Left lobe of liver (tissue), 2 donors: ENCODE measurements at regions not wholly inside any gene's neighbourhood (a gene's known extent, or its start where the extent isn't known, plus 50 kb on each side); places are given as distances from the start of the nearest gene placed in this dataset.
"Not testable (repeated sequence)": the region's sequence is repeated elsewhere in the genome, so short reads cannot be mapped to it uniquely, and the experiment has no call there.

Experiments used
- ATAC-seq: fragments of 200-7000 bp; cut with Tn5 transposase; one replicate; pipeline ENCODE4 v1.9.1; 2020; ENCODE audit warnings: mild to moderate bottlenecking, moderate library complexity
- DNase-seq: peaks from one replicate; pipeline ENCODE4 v3.0.0-alpha.2; 2020; ENCODE audit warnings: low spot score
- donor health status: DM: no; HTN: no; CAD: no; lungs with moderate emphysema.
- donor health status: DM: no; HTN: yes; CAD: no.

DNA sequence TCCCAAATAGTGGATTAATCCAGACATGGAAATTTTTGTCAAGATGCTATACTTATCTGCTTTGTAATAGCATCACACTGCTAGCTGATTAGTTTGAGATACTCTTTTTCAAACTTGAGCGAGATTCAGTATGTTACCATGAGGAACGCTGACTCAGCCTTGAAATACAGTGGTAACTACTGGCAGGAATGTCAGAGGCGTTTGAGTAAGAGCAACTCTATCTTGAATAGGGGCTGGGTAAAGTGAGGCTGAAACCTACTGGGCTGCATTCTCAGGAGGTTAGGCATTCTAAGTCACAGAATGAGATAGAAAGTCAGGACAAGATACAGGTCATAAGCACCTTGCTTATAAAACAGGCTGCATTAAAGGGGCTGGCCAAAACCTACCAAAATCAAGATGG, 2519.6 kb downstream of the ARAP2 start:
- DNase-seq (no peak), ATAC-seq (no peak)

DNA sequence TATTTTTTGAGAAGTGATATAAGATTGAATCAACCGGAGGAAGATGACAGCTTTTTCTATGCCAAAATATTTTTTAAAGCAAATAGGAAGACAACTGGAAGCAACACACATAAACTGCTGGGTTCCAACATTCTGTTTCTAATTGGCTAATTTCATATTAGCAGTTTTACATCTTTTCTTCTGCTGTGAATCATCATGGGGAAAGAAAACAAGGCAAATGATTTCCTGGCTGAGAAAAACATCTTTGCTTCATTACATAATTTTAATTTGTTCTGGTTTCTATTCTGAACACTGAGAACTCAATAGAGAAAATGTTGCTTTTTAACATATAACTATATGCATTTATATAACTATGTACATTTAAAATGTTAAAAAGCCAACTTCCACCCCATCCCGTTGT, 2518.5 kb downstream of the ARAP2 start:
- ATAC-seq = no peak
- no peak for DNase-seq

DNA sequence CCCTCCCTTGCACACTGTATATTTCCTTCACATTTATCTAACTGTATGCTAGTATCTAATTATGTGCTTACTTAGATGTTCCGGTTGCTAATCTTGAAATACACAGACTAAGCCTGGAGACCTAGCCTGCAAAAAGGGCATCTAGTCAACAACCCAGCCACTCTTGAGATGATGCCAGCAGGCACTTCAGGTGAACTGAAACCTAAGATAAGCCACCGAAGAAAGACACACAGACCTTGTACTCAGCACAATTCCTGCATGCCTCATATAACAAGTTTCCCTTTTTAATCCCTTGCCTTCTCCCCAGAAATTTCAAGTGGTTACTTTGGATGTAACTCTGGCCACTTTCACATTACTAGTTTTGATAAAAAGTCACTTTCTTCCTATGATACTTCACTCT, 2506.6 kb downstream of the ARAP2 start:
- no peak for DNase-seq
- ATAC-seq = no peak

DNA sequence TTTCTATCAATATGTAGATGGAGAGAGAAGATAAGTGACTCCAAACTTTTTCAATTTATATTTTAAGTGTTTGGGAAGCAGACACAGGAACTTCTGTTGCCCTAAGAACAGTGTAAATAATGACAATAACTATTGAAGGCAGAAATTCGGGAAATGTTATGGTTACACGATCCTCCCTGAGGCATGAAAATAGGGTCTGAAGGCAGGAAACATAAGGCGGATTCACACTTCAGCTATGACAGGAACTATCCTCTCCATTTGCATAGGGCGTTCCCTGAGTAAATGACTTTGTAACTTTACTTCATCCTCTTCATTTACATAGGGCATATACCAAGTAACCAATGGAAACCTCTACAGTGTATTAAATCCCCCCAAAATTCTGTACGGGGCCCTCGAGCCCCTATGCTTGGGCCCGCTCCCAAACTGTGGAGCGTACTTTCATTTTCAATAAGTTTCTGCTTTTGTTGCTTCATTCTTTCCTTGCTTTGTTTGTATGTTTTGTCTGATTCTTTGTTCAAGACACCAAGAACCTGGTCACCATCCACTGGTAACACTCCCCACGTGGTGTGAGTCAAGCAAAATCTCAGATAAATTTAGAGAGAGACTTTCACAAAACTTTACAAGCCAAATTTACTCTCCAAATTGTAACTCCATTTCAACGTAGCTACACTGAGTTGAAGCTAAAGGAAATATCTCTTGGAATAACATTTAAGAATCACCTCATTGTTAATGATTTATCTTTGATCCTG, 2504.3 kb downstream of the ARAP2 start:
- ATAC-seq (no peak), DNase-seq (no peak)

DNA sequence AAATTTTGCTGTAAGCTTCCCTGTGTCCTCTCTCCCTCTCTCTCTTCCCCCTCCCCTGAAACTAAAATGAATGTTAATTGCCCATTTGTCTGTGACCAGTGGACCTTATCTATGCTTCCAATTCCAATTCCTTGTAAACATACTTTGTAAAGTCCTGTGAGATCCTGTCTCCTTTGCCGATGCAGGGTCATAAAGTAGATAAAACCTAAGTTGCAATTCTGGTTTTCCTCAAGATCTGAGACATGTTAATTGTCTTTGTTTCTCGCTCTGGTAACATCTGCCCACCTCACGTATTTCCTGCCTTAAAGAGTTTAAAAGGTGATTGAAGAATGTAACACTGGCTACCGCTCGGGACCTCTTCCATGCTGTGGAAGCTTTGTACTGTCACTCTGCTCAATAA, 2503.4 kb downstream of the ARAP2 start:
- not testable (repeated sequence) for ATAC-seq, DNase-seq

DNA sequence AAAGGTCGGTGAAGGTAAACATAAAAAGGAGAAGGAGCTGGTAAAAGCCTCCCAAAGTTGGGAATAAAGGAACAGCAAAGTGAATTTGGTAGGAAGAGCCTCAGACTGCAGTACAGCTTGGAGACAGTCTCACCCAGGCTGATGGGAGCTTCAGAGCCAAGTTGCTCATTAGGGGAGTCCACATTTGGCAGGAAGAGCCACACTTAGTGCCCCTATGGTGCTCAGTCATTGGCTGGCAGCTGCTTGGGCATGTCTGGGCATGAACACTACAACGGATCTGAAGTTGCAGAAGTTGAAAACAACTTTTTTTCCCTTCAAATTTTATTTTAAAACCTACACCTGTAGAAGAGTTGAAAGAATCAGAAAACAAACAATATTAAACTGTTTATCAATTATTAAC, 2497.3 kb downstream of the ARAP2 start:
- no peak for ATAC-seq

DNA sequence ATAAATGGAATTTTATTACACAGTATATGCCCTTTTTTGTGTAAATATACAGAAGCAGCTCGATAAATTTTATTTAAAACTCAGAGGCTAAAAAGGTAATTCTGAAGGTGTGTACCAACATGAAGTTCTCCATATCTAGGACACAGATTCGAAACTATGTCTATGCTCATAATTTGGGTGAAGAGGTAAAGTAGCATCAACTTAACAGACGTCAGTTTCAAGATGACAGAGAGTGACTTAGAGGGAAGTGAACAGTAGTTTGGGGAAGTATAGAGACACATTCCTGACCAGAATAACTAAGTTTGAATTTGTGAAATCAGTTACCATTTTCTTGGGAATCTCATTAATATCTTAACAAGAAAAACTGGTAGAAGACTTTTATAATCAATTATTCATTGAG, 2493.3 kb downstream of the ARAP2 start:
- ATAC-seq (no peak), DNase-seq (no peak)

More for the DNA sequence above, 2497.3 kb downstream of the ARAP2 start:
- no peak for DNase-seq

DNA sequence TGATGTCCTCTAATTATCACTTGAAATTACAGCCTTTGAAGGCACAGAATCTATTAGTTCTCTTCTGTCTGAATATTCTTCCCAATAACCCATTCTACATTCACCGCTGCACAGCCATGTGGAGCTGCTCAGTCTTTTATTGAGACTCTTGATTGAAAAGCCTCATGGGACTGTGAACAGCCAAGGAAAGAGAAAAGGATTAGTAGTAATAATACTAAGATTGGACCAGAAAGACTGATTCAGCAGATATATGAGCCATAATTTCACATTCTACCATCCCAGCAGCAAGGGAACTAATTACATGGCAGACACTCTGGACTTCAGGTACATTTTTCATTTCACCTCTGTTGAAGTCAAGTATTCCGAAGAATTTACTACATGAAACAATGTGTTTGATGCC, 2471.7 kb downstream of the ARAP2 start:
- no peak for ATAC-seq

DNA sequence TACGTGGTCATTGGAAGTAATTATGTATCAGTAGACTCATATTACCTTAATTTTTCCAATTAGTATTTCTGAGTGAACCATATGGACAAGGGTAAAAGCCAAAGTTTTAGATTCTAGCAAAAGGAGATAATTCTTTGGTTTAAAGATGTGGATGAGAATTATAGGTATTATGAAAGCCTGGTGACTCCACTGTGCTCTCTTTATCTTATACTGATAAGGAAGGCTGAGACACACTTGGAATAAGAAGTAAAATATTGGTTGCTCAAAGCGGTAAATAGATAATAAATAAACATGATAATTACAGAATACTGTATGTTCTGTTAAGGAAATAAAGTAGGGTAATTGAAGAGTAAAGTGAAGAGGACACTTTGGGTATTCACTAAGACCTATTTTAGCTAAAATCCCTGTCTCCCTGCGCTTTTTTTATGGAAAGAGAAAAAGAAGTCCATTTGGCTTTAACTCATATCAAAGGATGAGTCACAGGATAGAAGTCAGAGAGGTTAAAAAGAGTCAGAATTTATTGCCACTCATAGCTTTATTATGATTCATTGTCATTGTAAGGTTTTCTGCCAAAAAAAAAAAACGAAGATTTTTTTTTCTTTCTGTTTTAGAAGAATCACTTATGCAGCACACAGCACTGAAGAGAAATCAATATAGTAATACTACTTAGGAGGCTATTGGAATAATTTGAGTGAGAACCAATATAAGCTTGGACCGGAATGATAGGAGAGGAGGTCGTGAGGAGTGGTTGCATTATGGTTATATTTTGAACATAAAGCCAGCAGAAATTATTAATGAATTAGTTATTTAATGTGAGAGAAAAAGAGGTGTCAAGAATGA, 2463.1 kb downstream of the ARAP2 start:
- no peak for DNase-seq
- ATAC-seq = no peak

More for the DNA sequence above, 2471.7 kb downstream of the ARAP2 start:
- no peak for DNase-seq

DNA sequence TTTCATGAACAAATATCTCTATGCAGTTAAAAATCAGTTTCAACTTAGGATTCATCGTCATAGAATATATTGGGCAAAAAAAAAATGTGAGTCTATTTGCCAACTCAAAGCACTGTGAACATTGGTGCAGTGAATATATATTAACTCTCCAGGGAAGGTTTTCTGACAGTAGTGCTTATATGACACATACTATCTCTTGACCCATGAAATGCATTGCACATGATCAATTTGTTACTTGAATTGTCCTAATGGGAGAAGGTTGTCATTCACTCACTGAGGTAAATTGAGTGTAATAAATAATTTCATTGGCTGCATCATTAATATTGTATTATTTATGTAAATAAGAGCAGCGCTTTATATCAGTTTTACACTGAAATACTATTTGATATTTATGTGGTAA, 2458.5 kb downstream of the ARAP2 start:
- DNase-seq = no peak
- no peak for ATAC-seq

DNA sequence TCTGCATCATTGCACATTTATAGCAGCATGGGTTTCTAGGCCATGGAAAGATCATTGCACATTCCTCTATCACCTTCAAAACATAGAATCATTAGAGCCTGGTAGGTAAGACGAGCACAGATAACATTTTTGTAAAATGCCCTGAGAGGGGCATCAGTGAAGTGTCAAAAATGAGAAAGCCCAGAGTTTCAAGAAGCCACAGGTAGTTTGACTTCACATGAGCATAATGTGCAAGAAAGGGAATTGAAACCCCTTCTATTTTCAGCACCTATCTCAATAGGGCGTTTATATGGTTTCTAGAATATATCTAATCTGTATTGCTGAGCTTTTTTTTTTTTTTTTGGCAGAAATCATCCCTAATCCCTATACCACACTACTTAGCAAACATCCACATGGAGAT, 2441.7 kb downstream of the ARAP2 start:
- no peak for ATAC-seq
- DNase-seq = no peak

DNA sequence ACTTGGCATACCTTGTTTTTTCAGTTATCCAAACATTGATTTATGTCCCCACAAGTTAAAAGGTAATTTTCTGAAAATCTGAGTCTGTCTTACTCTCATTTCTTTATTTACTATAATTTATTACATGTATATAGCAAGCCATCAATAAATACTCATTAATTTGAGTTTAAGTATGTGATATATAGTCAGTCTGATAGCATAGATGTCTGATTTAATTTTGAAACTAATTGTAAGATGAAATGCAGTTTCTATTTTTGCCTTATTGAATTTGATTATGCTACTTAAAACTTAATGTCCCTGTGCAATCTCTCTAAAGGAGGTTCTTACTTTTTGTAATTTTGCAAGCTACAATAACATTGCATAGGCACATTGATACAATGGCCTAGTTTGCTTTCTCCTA, 2418.6 kb downstream of the ARAP2 start:
- no peak for DNase-seq
- no peak for ATAC-seq

DNA sequence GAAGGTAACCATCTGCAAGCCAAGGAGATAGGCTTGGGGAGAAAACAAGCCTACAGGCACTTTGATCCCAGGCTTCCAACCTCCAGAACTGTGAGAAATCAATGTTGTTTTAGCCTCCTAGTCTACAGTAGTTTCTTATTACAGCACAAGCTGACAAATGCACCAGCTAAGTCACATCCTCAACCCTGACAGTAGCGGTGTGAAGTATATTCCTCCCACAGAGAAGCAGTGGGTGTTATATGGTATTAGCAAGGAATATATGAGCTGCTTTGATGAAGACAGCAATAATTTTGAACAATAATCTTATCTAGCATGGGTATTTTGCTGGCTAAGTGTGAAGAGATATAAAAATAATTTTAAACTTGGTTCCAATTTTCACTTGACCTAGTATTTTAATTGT, 2415.0 kb downstream of the ARAP2 start:
- not testable (repeated sequence) for ATAC-seq, DNase-seq

DNA sequence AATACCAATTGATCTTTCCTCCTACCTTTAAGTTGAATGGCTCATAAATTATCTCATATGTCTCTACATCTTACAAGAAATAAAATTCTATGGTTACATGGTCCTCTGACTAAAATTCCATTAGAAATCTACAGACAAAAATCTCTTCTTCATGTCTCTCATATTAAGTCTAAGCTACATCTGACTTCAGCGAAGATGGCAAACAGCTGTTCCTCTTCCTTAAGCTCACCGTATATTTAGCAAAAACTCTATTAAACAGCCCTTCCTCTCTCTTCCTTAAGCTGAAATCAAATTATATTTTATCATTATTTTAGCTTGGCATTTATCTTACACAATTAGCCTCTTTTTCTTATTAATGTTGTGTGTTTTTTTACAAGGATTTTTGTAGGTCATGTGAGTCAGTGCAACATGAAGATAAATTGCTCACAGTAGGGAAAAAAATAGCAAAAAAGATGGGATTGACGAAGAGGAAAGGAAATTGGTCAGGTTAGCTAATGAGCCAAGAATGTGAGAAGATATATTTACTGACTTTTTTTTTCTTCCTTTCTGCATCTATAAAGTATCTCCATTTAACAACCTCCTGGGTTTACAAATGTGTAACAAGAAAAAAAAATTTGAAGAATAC, 2412.8 kb downstream of the ARAP2 start:
- ATAC-seq = no peak
- no peak for DNase-seq

DNA sequence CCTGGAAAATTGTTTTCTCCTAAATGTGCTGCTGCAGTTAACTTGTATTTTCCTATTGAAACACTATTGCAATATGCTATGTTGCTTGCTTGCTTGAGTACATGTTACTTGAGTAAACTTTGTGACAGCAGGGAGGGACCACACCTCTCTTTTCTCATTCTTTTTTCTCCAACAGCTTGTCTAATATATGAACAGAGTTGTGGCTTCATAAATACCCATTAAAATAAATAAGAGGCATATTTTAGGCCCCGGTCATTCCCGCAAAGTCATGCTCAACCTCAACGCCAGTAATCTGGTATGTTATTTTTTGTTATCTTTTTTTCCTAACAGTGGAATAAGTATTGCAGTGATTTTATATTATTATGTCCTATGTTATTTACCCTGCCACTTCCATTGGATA, 2408.6 kb downstream of the ARAP2 start:
- not testable (repeated sequence) for DNase-seq, ATAC-seq

DNA sequence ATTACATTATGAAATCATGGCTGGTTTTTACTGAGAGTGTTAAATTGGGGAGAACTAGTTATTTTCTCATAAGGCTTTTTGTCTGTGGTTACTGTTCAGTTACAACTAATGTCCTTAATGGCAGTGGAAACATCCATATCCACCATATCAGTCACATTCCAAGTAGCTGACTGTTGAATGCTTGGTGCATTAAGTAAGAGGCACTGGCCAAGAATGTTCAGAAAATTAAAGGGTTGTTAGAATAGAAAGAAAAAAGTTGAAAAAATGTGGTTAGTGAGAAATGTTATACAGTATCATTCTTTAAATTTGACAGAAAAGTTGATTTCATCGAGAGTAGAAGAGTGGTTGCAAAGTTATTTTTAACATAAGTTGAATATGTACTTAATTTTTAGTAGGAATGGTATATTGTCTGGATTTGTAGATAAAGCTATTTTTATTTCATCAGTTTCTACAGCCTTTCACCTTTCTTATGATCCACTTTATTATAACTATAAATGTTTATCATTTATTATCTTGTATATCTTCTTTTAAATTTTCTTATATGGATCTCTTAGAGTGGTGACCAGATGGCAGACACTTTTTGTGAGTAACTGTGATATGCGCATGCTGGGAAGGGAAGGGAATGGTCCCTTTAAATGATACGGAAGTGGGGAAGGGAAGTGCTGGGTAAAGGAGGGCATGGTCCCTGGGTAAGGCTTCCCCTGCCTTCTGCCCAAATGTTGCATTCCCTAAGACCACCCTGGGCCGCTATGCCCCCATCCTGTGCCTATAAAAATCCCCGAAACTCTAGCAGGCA, 2407.1 kb downstream of the ARAP2 start:
- ATAC-seq (no peak), DNase-seq (no peak)

DNA sequence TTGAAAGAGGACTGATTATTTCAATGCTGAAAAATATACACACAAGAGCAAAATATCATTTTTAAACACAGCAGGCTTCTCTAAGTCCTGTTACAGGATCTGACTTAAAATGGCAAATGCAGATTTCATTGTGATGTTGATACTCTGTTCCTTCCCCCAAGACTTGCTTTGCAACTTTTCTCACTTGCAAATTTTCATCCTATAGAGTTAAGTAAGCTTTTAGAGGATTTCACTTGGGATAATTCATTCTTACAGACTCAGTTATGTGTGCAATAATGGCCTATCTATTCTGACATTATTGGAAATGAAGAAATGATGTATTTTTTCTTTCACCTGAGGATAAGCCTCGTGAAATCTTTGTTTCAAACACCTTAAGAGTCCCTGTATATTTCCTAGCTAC, 2403.2 kb downstream of the ARAP2 start:
- no peak for ATAC-seq
- no peak for DNase-seq

DNA sequence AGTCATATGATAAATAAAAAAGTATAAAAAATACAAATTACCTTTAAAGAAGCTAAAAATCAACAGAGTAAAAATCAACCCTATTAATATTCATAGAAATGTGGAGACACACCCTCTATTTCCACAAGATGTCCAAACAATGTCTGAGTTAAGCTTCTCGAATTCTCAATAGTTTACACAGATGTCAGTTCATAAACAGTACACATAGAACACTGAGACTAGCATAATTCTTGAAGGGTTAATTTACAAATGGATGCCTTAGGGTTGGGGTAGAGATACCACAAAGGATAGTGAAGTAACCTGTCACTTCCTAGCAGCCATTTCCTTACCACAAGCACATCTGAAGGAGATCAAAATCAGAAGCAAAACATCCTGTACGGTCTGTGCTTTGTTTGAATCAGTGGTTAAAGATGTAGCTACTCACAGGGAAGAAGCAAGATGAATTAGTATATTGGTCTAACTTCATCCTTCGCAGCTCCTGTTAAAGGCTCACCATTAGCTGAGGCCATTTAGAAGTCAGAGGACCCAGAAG, 2393.9 kb downstream of the ARAP2 start:
- no peak for DNase-seq
- ATAC-seq = no peak

DNA sequence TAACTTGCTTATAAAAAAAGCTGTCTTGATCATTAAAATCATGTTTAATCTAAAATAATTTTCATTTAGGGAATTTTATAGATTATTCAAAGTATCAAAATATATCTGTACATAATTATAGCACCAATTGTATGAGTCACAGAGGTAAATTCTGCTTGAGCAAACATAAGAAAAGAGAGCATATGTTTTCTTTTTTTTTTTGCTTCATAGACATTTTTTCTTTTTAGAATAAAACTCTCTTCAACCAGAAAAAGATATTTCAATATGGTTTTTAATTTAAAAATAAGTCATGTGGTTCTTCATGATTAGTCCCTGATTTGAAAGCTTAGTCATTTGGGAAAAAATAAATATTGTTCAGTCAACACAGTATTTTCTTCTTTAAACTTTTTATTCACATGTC, 2390.6 kb downstream of the ARAP2 start:
- not testable (repeated sequence) for ATAC-seq, DNase-seq

DNA sequence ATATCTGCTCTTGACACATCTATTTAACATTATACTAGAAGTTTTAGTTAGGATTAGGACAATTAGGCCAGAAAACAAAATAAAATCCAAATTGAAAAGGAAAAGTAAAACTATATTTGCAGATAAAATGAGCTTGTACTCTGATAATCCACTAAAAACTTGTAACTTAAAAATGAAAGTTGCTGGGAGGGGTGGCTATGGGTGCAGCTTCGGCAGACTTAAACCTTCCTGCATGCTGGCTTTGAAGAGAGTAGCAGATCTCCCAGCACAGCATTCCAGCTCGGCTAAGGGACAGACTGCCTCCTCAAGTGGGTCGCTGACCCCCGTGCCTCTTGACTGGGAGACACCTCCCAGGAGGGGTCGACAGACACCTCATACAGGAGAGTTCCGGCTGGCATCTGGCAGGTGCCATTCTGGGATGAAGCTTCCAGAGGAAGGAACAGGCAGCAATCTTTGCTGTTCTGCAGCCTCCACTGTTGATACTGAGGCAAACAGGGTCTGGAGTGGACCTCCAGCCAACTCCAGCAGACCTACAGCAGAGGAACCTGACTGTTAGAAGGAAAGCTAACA, 2379.9 kb downstream of the ARAP2 start:
- ATAC-seq (no peak), DNase-seq (no peak)
